ENCODE measurements at regions not wholly inside any gene's neighbourhood (a gene's known extent, or its start where the extent isn't known, plus 50 kb on each side); places are given as distances from the start of the nearest gene placed in this dataset.

DNA sequence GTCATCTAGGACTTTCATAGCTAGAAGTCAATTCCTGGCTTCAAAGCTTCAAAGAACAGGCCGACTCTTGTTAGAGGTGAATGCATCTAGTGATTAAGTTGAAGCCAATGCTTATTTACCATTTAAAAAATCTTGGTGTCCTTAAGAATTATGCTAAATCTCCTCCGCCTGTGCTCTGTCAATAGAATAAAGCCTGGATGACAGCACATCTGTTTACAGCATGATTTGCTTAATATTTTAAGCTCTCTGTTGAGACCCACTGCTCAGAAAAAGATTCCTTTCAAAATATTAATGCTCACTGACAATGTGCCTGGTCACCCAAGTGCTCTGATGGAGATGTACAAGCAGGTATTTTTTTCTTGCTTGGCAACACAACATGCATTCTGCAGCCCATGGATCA, 649.1 kb upstream of the USP24 start:
- TF ChIP-seq POLR2AphosphoS5 (IDR thresholded peaks at IDR 0.05; ENCODE audit: borderline replicate concordance, low read depth, low read length): no peak
- TF ChIP-seq EZH2 (IDR thresholded peaks at IDR 0.05): no peak
- no peak for TF ChIP-seq FOXP2 (optimal IDR thresholded peaks at IDR 0.05; ENCODE audit: control extremely low read depth, extremely low read length, insufficient read depth)
